Vagina (tissue), 2 donors: ENCODE measurements at regions not wholly inside any gene's neighbourhood (a gene's known extent, or its start where the extent isn't known, plus 50 kb on each side); places are given as distances from the start of the nearest gene placed in this dataset.

ENCODE experiments used
- DNase-seq, 2 donors: peaks; one replicate each; pipeline ENCODE4 v3.0.0-alpha.2; 2017; ENCODE audit errors: extremely low spot score in 2 of 2
- H3K27ac ChIP-seq: fragments of 200-600 bp; sonication (generic); one replicate; pipeline ENCODE4 v1.5.1; 2019
- H3K27me3 ChIP-seq: fragments of 200-600 bp; sonication (generic); one replicate; pipeline ENCODE4 v1.5.1; 2019
- H3K36me3 ChIP-seq, 2 donors: fragments of 200-600 bp; sonication (generic); one replicate each; pipeline ENCODE4 v1.5.1; 2017 to 2019
- H3K4me1 ChIP-seq: fragments of 200-600 bp; sonication (generic); one replicate; pipeline ENCODE4 v1.5.1; 2019
- H3K4me3 ChIP-seq, 2 donors: fragments of 200-600 bp; sonication (generic); 1 replicate in 1 of 2; 2 replicates in 1 of 2; pipeline ENCODE4 v1.5.1; 2016 to 2019
- H3K9me3 ChIP-seq: fragments of 200-600 bp; sonication (generic); one replicate; pipeline ENCODE4 v1.5.1; 2019
- POLR2A ChIP-seq, 2 donors: fragments of 450-650 bp; IDR thresholded peaks; one replicate each; pipeline ENCODE4 v1.6.1; 2017; ENCODE audit warnings: antibody characterized with exemption in 2 of 2, mild to moderate bottlenecking in 2 of 2, moderate library complexity in 2 of 2
- POLR2AphosphoS5 ChIP-seq, 2 donors: sonication (generic); formaldehyde crosslinking; IDR thresholded peaks; one replicate each; pipeline ENCODE4 v1.9.0; 2017; ENCODE audit warnings: antibody characterized with exemption in 2 of 2, mild to moderate bottlenecking in 2 of 2, low read depth in 1 of 2; ENCODE audit not compliant: insufficient read depth in 1 of 2
- intact Hi-C: fragments of 100-400 bp; cut with DNase I; formaldehyde crosslinking; loops from one replicate; pipeline ENCODE4 v1.15.1; 2023
- TF ChIP-seq, protein P1 (sequence below), 3 experiments: fragments of 450-650 bp in 2 of 3; fragments of 200-600 bp in 1 of 3; sonication (generic) in 1 of 3; IDR thresholded peaks; one replicate each; pipeline ENCODE4 v1.5.1; 2017 to 2019; ENCODE audit warnings: antibody characterized with exemption in 3 of 3, mild to moderate bottlenecking in 2 of 3, moderate library complexity in 2 of 3

- TF ChIP-seq POLR2A (IDR thresholded peaks at IDR 0.05) (no peak), POLR2AphosphoS5 (IDR thresholded peaks at IDR 0.05; ENCODE audit: insufficient read depth in 1 of 2, low read depth in 1 of 2) (no peak)
- TF ChIP-seq, protein P1, sequence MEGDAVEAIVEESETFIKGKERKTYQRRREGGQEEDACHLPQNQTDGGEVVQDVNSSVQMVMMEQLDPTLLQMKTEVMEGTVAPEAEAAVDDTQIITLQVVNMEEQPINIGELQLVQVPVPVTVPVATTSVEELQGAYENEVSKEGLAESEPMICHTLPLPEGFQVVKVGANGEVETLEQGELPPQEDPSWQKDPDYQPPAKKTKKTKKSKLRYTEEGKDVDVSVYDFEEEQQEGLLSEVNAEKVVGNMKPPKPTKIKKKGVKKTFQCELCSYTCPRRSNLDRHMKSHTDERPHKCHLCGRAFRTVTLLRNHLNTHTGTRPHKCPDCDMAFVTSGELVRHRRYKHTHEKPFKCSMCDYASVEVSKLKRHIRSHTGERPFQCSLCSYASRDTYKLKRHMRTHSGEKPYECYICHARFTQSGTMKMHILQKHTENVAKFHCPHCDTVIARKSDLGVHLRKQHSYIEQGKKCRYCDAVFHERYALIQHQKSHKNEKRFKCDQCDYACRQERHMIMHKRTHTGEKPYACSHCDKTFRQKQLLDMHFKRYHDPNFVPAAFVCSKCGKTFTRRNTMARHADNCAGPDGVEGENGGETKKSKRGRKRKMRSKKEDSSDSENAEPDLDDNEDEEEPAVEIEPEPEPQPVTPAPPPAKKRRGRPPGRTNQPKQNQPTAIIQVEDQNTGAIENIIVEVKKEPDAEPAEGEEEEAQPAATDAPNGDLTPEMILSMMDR (IDR thresholded peaks at IDR 0.05), result no peak
- Histone ChIP-seq H3K4me3 (no peak overlapping the region), H3K4me1 (no peaks in the 10 kb centered on the region), H3K27ac (no peak overlapping the region), H3K36me3 (no peaks in the 10 kb centered on the region), H3K9me3 (no peaks in the 10 kb centered on the region), H3K27me3 (no peaks in the 10 kb centered on the region)
- intact Hi-C loops, result no loop called here
- no peak for DNase-seq
These were observed 1042.2 kb downstream of the BCL11B start for GRCh38 chr14:98229656-98230366.

DNA sequence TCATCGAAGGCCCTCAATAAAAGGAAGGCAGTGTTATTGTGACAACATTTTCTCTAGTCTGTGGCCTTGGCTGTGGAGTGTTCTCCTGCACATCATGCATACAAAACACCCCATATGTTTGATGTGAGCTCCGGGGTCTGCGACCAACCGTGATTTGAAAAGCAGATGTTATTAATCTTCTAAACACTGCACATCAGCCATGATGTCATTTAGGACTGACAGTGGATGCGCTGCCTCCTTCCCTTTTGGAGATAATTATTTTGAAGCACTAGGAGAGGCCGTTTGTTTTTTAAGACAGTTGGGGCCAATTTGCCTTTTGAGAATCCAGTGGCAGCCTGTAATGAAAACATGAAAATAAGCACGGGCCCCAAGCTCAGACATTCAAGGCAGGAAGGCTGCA lies 1041.6 kb downstream of the BCL11B start:
- Histone ChIP-seq H3K36me3 (no peaks in the 10 kb centered on the region), H3K27ac (no peak overlapping the region), H3K4me1 (no peaks in the 10 kb centered on the region), H3K9me3 (no peaks in the 10 kb centered on the region), H3K27me3 (no peaks in the 10 kb centered on the region), H3K4me3 (no peak overlapping the region)
- TF ChIP-seq POLR2AphosphoS5 (IDR thresholded peaks at IDR 0.05; ENCODE audit: insufficient read depth in 1 of 2, low read depth in 1 of 2), result no peak
- TF ChIP-seq, protein P1 (IDR thresholded peaks at IDR 0.05), result no peak
- TF ChIP-seq POLR2A (IDR thresholded peaks at IDR 0.05), result no peak
- no peak for DNase-seq
- intact Hi-C loops, result no loop called here

DNA sequence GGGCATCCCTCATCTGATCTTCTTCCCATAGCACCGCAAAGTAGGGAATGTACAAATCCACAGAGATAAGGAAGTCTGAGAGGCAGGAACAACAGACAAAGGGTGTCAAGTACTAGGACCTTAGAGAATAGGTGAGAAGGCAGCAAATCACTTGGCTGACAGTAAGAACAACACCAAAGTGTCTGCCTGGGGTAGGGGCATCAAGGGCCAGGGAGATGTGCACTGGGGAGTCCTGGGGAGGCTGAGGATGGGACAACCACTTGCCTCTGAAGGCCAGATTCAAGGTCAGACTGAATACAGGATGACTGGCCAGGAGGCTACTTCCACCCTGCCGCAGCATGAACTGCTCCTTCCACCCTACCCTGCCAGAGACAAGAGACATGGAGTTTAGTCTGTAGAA lies 1040.8 kb downstream of the BCL11B start:
- no peak for TF ChIP-seq POLR2AphosphoS5 (IDR thresholded peaks at IDR 0.05; ENCODE audit: insufficient read depth in 1 of 2, low read depth in 1 of 2)
- intact Hi-C loops, result no loop called here
- Histone ChIP-seq H3K36me3 (no peaks in the 10 kb centered on the region), H3K27me3 (no peaks in the 10 kb centered on the region), H3K9me3 (no peaks in the 10 kb centered on the region), H3K4me1 (no peaks in the 10 kb centered on the region), H3K4me3 (no peak overlapping the region), H3K27ac (no peak overlapping the region)
- DNase-seq, result no peak

- Histone ChIP-seq H3K4me1 (no peaks in the 10 kb centered on the region), H3K27me3 (no peaks in the 10 kb centered on the region), H3K27ac (no peak overlapping the region), H3K36me3 (no peaks in the 10 kb centered on the region), H3K4me3 (no peak overlapping the region), H3K9me3 (no peaks in the 10 kb centered on the region)
- intact Hi-C loops, result no loop called here
- DNase-seq, result no peak
- TF ChIP-seq POLR2A (IDR thresholded peaks at IDR 0.05) (no peak), POLR2AphosphoS5 (IDR thresholded peaks at IDR 0.05; ENCODE audit: insufficient read depth in 1 of 2, low read depth in 1 of 2) (no peak)
- TF ChIP-seq, protein P1 (IDR thresholded peaks at IDR 0.05), result no peak
These were observed 1038.3 kb downstream of the BCL11B start for GRCh38 chr14:98233656-98234055.

- Histone ChIP-seq H3K27me3 (no peaks in the 10 kb centered on the region), H3K4me3 (no peak overlapping the region), H3K4me1 (no peaks in the 10 kb centered on the region), H3K27ac (no peak overlapping the region), H3K36me3 (no peaks in the 10 kb centered on the region), H3K9me3 (no peaks in the 10 kb centered on the region)
- DNase-seq, result no peak
- intact Hi-C loops, result no loop called here
- TF ChIP-seq POLR2A (IDR thresholded peaks at IDR 0.05), result no peak
- TF ChIP-seq, protein P1 (IDR thresholded peaks at IDR 0.05), result no peak
- TF ChIP-seq POLR2AphosphoS5 (IDR thresholded peaks at IDR 0.05; ENCODE audit: insufficient read depth in 1 of 2, low read depth in 1 of 2), result no peak
These were observed 1037.8 kb downstream of the BCL11B start for GRCh38 chr14:98234208-98234607.
